GM18508 (cell line): ENCODE measurements at regions not wholly inside any gene's neighbourhood (a gene's known extent, or its start where the extent isn't known, plus 50 kb on each side); places are given as distances from the start of the nearest gene placed in this dataset.
"Not testable (repeated sequence)": the region's sequence is repeated elsewhere in the genome, so short reads cannot be mapped to it uniquely, and the experiment has no call there.

Experiments
- ATAC-seq: cut with Tn5 transposase; IDR thresholded peaks from one replicate; pipeline ENCODE4 v1.9.1; 2021; ENCODE audit warnings: moderate number of reproducible peaks; ENCODE audit not compliant: insufficient read depth, unreplicated experiment

DNA sequence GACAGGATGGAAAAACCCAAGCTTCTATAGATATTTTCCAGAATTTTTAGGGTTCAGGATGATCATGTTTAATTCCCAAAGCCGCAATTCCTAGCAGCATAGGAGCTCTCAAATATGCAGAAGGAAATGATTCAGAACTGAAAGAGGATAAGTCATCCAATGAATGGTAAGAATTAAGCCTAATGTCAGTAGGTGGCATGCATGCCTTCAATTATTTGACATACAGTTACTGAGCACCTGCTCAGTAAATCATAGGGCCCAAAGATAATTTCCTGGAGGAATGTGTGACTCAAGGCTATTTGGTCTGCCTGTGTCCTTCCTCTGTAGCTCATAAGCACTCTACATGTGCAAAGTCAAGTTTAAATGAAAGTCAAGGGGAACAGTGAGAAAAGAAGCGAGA lies 116.8 kb upstream of the SLC38A4 start:
- ATAC-seq, result no peak

DNA sequence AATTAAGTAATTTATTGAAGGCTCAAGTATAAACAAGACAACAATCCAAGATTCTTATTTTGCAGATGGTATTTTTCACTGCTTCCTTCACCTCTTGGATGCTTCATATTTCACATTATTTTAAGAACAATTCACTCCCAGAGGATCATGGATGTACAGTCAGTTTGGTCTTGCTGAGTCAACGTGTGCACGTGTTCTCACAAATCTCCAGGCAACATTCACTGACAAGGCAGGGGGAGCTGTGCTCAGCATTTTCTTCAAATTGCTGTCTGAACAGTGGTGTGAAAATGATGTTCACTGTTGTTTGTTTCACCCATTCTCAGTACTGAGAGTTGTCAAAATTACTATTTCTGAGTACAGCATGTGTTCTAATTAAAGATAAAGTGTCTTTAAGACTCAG lies 118.3 kb upstream of the SLC38A4 start:
- no peak for ATAC-seq

- no peak for ATAC-seq
Observed at GRCh38 chr12:46944771-46945170, 119.0 kb upstream of the SLC38A4 start.

GRCh38 chr12:46945591-46945990 lies 119.8 kb upstream of the SLC38A4 start:
- ATAC-seq, result no peak

- no peak for ATAC-seq
Observed at GRCh38 chr12:46946137-46946536, 120.3 kb upstream of the SLC38A4 start.

- no peak for ATAC-seq
Observed at GRCh38 chr12:46948936-46949545, 123.2 kb upstream of the SLC38A4 start.

DNA sequence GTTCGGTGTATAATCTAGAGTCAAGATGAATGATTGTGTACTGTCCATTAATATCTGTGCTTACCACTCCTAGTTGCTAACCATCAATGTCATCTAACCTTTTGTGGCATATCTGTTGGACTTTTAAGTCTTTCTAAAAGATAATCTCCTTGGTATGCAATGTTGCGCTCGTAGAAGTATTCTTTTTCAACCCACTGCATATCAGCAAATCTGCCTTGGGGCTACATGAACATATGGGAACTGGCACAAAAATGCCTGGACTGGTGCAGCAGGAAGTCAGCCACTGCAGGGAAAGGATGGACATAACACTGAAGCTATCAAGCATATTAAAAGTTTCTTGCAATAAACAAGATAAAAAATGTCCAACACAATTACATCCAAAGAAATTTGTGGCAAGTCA lies 124.3 kb upstream of the SLC38A4 start:
- ATAC-seq, result no peak

DNA sequence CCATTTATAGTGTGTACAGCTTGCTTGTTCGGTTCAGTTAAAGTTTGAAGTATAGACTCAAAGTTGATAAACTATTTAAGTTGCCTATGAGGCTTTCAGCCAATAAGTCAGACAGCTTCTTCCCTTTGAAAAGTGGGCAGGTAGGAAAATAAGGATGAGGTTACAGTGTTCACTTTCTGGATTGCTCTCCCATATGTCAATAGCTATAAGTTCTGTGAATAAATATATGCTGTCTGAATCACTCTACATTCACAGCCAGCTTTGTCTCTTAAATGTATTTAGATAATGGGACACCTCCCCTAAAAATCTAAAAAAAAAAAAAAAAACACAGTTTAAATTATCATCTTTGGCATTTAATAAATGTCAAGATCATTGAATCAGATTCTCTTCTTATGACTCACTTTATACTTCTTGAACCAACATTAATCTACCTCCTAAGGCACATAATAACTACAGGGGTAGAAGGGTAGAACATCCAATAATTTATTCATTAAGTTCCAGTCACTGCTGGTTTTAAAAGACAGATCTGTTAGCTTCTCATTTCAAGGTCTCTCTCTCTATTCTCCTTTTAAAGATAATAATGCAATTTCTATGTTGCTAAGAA lies 126.4 kb upstream of the PCED1B start:
- no peak for ATAC-seq

- no peak for ATAC-seq
Observed at GRCh38 chr12:46956451-46957035, 122.9 kb upstream of the PCED1B start.

DNA sequence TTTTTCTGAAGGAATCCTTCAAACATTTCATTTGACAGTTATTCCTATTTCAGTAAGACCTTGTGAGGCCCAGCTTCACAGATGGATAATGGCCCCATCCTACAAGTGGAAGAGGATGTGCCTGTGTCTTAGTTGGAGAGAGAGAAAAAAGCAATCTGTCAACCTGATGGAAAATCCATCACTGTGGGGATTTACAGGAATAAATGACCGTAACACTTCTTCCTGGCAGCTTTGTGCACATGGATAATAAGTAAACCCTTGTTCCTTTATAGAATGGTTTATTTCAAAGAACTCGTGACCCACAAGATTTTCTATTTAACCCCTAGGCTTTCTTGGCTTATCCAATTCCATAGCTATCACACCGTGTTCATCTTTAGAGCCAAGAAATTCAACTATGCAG lies 121.4 kb upstream of the PCED1B start:
- no peak for ATAC-seq

- ATAC-seq, result no peak
Observed at GRCh38 chr12:46958599-46959290, 120.7 kb upstream of the PCED1B start.

- ATAC-seq, result no peak
Observed at GRCh38 chr12:46959502-46959901, 119.9 kb upstream of the PCED1B start.

DNA sequence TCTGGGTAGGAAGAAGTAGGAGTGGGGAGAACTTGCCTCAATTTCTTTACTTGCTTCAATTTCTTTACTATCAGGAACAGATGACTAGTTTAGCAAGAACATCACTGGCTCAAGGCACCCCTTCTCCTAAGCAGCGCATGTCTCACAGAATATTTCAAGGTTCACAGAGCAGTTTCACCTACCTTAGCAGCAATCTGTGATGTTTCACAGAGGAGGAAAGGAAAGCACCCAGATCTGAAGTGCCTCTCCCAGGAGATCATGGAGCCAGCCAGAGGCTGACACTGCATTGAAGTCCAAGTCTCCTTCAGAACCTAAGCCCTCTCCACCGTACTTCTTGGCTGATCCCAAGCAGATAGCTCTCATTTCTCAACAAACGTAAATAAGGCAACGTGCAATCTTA lies 118.7 kb upstream of the PCED1B start:
- no peak for ATAC-seq

DNA sequence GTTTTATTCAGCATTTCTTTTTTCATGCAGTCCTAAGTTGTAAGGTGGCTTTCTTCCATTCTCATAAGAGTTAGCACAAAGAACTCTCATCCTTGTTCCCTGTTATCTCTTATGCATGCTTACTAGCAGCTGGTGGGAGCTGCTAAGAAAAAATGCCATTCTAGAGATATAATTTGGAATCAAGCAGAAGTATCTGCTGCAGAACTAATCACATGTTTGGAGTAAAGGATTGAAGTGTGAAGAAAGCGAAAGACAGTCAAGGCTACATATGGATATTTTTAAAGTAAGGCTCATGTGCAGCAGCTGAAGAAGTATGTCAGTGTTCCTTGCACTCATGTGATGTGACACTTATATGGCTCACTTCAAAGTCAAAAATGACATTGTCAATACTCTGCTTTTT lies 116.2 kb upstream of the PCED1B start:
- no peak for ATAC-seq

DNA sequence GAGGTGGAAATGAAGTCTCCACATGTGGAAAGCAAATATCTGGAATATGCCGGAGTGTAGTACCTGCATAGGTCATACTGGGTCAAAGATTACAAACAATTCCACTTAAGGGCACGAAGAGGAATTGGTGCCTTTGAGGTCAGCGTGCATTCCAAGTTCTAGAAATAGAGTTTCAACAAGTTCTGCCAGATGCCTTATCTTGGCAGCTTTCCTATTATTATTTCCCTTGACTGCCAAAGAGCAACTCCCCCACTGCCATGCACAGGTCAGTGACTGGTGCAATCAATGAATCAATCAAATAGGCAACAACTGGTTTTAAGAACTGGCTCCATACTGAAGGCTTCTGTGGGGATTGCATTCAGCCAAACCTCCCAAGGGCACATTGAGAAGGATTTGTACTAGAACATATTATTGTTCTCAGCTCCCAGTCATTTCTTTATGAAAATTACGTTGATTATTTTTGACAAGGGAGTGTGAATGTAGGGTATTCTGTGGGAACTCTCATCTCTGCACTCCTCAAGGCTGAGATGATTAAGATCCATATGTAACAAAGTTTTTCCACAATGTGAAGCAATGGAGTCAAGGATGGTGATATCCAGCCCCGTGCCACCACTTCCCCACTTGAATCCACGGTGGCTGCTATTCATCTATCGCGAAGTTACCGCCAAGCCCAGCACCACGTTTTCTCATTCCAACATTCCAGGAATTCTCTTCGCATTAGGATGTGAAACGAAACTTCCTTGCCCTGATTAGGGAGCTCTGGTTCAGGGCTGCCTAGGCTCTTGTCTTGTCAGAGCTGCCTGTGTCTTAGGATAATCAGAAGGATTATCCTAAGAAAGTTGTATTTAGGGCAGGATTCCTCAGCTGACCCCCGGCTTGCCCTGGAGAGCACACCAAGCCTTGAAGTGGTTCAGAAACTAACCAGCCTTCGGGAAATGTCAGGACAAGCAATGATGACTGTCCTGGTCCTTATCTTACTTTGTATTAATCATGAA lies 115.1 kb upstream of the PCED1B start:
- no peak for ATAC-seq

GRCh38 chr12:46965137-46965536 lies 114.3 kb upstream of the PCED1B start:
- ATAC-seq, result no peak

- no peak for ATAC-seq
Observed at GRCh38 chr12:46965880-46966279, 113.5 kb upstream of the PCED1B start.

DNA sequence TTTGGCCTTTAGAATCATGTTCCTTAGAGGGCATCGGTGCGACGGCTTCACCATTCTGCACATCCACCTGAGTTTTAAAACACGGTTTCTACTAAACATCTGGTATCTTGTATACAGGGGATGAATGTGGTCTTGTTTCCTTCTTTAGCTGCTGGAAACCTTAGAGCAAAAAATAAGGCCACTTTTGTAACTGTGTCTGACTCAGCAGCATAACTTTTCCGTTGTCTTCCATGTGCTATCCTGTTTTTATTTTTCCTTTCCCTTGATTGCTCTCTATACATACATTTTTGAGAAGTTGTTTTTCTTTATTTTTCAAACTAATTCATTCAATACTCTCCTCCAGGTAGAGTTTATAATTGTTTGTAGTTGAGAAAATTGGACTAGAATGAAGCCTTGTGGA lies 108.8 kb upstream of the PCED1B start:
- no peak for ATAC-seq

GRCh38 chr12:46973937-46974336 lies 105.5 kb upstream of the PCED1B start:
- ATAC-seq, result not testable (repeated sequence)

GRCh38 chr12:46977871-46978375 lies 101.5 kb upstream of the PCED1B start:
- ATAC-seq, result no peak
